Peyer's patch (tissue), 4 donors: ENCODE measurements at regions not wholly inside any gene's neighbourhood (a gene's known extent, or its start where the extent isn't known, plus 50 kb on each side); places are given as distances from the start of the nearest gene placed in this dataset.

Source experiments
- POLR2A ChIP-seq, 2 donors: fragments of 450-650 bp; IDR thresholded peaks; one replicate each; pipeline ENCODE4 v1.5.1; 2017; ENCODE audit warnings: antibody characterized with exemption in 2 of 2, mild to moderate bottlenecking in 2 of 2, moderate library complexity in 2 of 2
- TF ChIP-seq, protein P1 (sequence below), 6 experiments: fragments of 450-650 bp in 4 of 6; fragments of 200-600 bp in 2 of 6; sonication (generic) in 1 of 6; IDR thresholded peaks; one replicate each; pipeline ENCODE4 v1.5.1; 2017 to 2019; ENCODE audit warnings: antibody characterized with exemption in 6 of 6, mild to moderate bottlenecking in 3 of 6, moderate library complexity in 1 of 6

DNA sequence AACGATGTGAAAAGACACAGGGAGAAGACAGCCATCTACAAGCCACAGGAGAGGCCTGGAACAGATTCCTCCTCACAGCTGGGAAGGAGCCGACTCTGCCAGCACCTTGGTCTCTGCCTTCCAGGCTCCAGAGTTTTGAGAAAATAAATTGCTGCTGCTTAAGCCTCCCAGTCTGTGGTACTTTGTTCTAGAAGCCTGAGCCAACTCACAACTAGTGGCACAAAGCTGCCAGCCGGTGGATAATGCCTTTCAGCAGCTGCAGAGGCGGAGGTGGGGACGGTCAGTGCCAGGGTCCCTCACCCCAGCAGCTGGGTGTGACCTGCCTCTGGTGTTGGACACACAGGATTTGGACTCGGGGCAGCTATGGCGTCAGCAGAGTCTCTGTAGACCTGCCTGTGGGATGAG, 255.4 kb upstream of the PITRM1 start:
- TF ChIP-seq, protein P1, sequence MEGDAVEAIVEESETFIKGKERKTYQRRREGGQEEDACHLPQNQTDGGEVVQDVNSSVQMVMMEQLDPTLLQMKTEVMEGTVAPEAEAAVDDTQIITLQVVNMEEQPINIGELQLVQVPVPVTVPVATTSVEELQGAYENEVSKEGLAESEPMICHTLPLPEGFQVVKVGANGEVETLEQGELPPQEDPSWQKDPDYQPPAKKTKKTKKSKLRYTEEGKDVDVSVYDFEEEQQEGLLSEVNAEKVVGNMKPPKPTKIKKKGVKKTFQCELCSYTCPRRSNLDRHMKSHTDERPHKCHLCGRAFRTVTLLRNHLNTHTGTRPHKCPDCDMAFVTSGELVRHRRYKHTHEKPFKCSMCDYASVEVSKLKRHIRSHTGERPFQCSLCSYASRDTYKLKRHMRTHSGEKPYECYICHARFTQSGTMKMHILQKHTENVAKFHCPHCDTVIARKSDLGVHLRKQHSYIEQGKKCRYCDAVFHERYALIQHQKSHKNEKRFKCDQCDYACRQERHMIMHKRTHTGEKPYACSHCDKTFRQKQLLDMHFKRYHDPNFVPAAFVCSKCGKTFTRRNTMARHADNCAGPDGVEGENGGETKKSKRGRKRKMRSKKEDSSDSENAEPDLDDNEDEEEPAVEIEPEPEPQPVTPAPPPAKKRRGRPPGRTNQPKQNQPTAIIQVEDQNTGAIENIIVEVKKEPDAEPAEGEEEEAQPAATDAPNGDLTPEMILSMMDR (IDR thresholded peaks at IDR 0.05) = no peak
- TF ChIP-seq POLR2A (IDR thresholded peaks at IDR 0.05) = no peak
